ENCODE measurements at regions not wholly inside any gene's neighbourhood (a gene's known extent, or its start where the extent isn't known, plus 50 kb on each side); places are given as distances from the start of the nearest gene placed in this dataset.

GRCh38 chr18:10152475-10152874 is 238.7 kb downstream of the VAPA start:
- Mint-ChIP-seq H3K4me3 (no peak overlapping the region), H3K4me1 (no peaks in the 10 kb centered on the region), H3K36me3 (no peaks in the 10 kb centered on the region), H3K27ac (no peak overlapping the region), H3K9me3 (peaks cover 0 to 9% (median 0%) of the 10 kb centered on the region in 3 donors), H3K27me3 (no peaks in the 10 kb centered on the region)
- POLR2A ChIA-PET: no interaction called here
- ATAC-seq (replicated peaks in 1 of 4) (no peak), DNase-seq (no peak)
- CTCF ChIA-PET: no interaction called here
- no peak overlapping the region for H3K27ac ChIP-seq (ENCODE audit: low read length)
- H3K4me3 ChIP-seq (ENCODE audit: control insufficient read depth in 1 of 2, extremely low read depth in 1 of 2, low read length in 1 of 2): no peak overlapping the region
- H3K9me3 ChIP-seq: no peaks in the 10 kb centered on the region
- 71% methylated on average over 5 of the region's 7 CpGs for WGBS (ENCODE audit: insufficient coverage)
- H3K27me3 ChIP-seq (replicated peaks in 1 of 2; ENCODE audit: control insufficient read depth in 2 of 2, extremely low read depth in 1 of 2, insufficient read depth in 2 of 2, low read length in 1 of 2): peaks cover 0 to 2% of the 10 kb centered on the region in 2 experiments
- H3K4me1 ChIP-seq (ENCODE audit: control insufficient read depth in 1 of 2, extremely low read depth in 1 of 2, insufficient read depth in 2 of 2, low read length in 2 of 2): no peaks in the 10 kb centered on the region
- H3K36me3 ChIP-seq (ENCODE audit: control insufficient read depth in 2 of 2, extremely low read depth in 1 of 2, insufficient read depth in 1 of 2, low read length in 1 of 2): no peaks in the 10 kb centered on the region

- Mint-ChIP-seq H3K27me3 (no peaks in the 10 kb centered on the region), H3K4me1 (no peaks in the 10 kb centered on the region), H3K9me3 (peaks cover 0 to 9% (median 0%) of the 10 kb centered on the region in 3 donors), H3K36me3 (no peaks in the 10 kb centered on the region), H3K4me3 (no peak overlapping the region), H3K27ac (no peak overlapping the region)
- Histone ChIP-seq H3K27ac (ENCODE audit: low read length) (no peak overlapping the region), H3K36me3 (ENCODE audit: control insufficient read depth in 2 of 2, extremely low read depth in 1 of 2, insufficient read depth in 1 of 2, low read length in 1 of 2) (no peaks in the 10 kb centered on the region), H3K27me3 (replicated peaks in 1 of 2; ENCODE audit: control insufficient read depth in 2 of 2, extremely low read depth in 1 of 2, insufficient read depth in 2 of 2, low read length in 1 of 2) (peaks cover 0 to 2% of the 10 kb centered on the region in 2 experiments), H3K9me3 (no peaks in the 10 kb centered on the region), H3K4me1 (ENCODE audit: control insufficient read depth in 1 of 2, extremely low read depth in 1 of 2, insufficient read depth in 2 of 2, low read length in 2 of 2) (no peaks in the 10 kb centered on the region), H3K4me3 (ENCODE audit: control insufficient read depth in 1 of 2, extremely low read depth in 1 of 2, low read length in 1 of 2) (no peak overlapping the region)
- ChIA-PET POLR2A (no interaction called here), CTCF (no interaction called here)
- WGBS (ENCODE audit: insufficient coverage): no CpG with 5 or more reads among the region's 2 CpGs
- DNase-seq: no peak
- no peak for ATAC-seq (replicated peaks in 1 of 4)
Observed at GRCh38 chr18:10153924-10154752, 240.3 kb downstream of the VAPA start.

GRCh38 chr18:10157706-10158105 is 243.9 kb downstream of the VAPA start:
- no peak for DNase-seq
- Mint-ChIP-seq H3K9me3 (no peaks in the 10 kb centered on the region), H3K4me1 (no peaks in the 10 kb centered on the region), H3K27me3 (no peaks in the 10 kb centered on the region), H3K36me3 (no peaks in the 10 kb centered on the region), H3K27ac (no peak overlapping the region), H3K4me3 (no peak overlapping the region)
- 100% methylated on average over 2 of the region's 6 CpGs for WGBS (ENCODE audit: insufficient coverage)
- Histone ChIP-seq H3K4me3 (ENCODE audit: control insufficient read depth in 1 of 2, extremely low read depth in 1 of 2, low read length in 1 of 2) (no peak overlapping the region), H3K27me3 (replicated peaks in 1 of 2; ENCODE audit: control insufficient read depth in 2 of 2, extremely low read depth in 1 of 2, insufficient read depth in 2 of 2, low read length in 1 of 2) (peaks cover 0 to 2% of the 10 kb centered on the region in 2 experiments), H3K27ac (ENCODE audit: low read length) (no peak overlapping the region), H3K4me1 (ENCODE audit: control insufficient read depth in 1 of 2, extremely low read depth in 1 of 2, insufficient read depth in 2 of 2, low read length in 2 of 2) (no peaks in the 10 kb centered on the region), H3K36me3 (ENCODE audit: control insufficient read depth in 2 of 2, extremely low read depth in 1 of 2, insufficient read depth in 1 of 2, low read length in 1 of 2) (no peaks in the 10 kb centered on the region), H3K9me3 (no peaks in the 10 kb centered on the region)
- ChIA-PET POLR2A (no interaction called here), CTCF (no interaction called here)
- no peak for ATAC-seq (replicated peaks in 1 of 4)

- Mint-ChIP-seq H3K36me3 (no peaks in the 10 kb centered on the region), H3K4me3 (no peak overlapping the region), H3K9me3 (no peaks in the 10 kb centered on the region), H3K4me1 (no peaks in the 10 kb centered on the region), H3K27me3 (no peaks in the 10 kb centered on the region), H3K27ac (no peak overlapping the region)
- ChIA-PET POLR2A (no interaction called here), CTCF (interaction anchor here in 1 of 2 donors (0.6 kb wide), 1 partner anchor 159 kb away, joined by 5 read pairs; no protein-coding TSS in a partner anchor)
- no peak overlapping the region for H3K27ac ChIP-seq (ENCODE audit: low read length)
- ATAC-seq (replicated peaks in 1 of 4) (no peak), DNase-seq (no peak)
- H3K27me3 ChIP-seq (replicated peaks in 1 of 2; ENCODE audit: control insufficient read depth in 2 of 2, extremely low read depth in 1 of 2, insufficient read depth in 2 of 2, low read length in 1 of 2): no peaks in the 10 kb centered on the region
- no peaks in the 10 kb centered on the region for H3K36me3 ChIP-seq (ENCODE audit: control insufficient read depth in 2 of 2, extremely low read depth in 1 of 2, insufficient read depth in 1 of 2, low read length in 1 of 2)
- no peaks in the 10 kb centered on the region for H3K9me3 ChIP-seq
- H3K4me1 ChIP-seq (ENCODE audit: control insufficient read depth in 1 of 2, extremely low read depth in 1 of 2, insufficient read depth in 2 of 2, low read length in 2 of 2): no peaks in the 10 kb centered on the region
- H3K4me3 ChIP-seq (ENCODE audit: control insufficient read depth in 1 of 2, extremely low read depth in 1 of 2, low read length in 1 of 2): no peak overlapping the region
- WGBS (ENCODE audit: insufficient coverage): 70% methylated on average over 3 of the region's 10 CpGs
Observed at GRCh38 chr18:10160251-10160650, 246.4 kb downstream of the VAPA start.

GRCh38 chr18:10161315-10161714 is 247.5 kb downstream of the VAPA start:
- POLR2A ChIA-PET: no interaction called here
- CTCF ChIA-PET: no interaction called here
- H3K4me3 Mint-ChIP-seq: no peak overlapping the region
- 87% methylated on average over 12 of the region's 12 CpGs for whole genome bisulfite sequencing (ENCODE audit: insufficient coverage)
- Histone ChIP-seq H3K4me3 (ENCODE audit: control insufficient read depth in 1 of 2, extremely low read depth in 1 of 2, low read length in 1 of 2) (no peak overlapping the region), H3K36me3 (ENCODE audit: control insufficient read depth in 2 of 2, extremely low read depth in 1 of 2, insufficient read depth in 1 of 2, low read length in 1 of 2) (no peaks in the 10 kb centered on the region), H3K9me3 (no peaks in the 10 kb centered on the region), H3K4me1 (ENCODE audit: control insufficient read depth in 1 of 2, extremely low read depth in 1 of 2, insufficient read depth in 2 of 2, low read length in 2 of 2) (no peaks in the 10 kb centered on the region), H3K27ac (ENCODE audit: low read length) (no peak overlapping the region), H3K27me3 (replicated peaks in 1 of 2; ENCODE audit: control insufficient read depth in 2 of 2, extremely low read depth in 1 of 2, insufficient read depth in 2 of 2, low read length in 1 of 2) (peaks cover 0 to 2% of the 10 kb centered on the region in 2 experiments)
- H3K36me3 Mint-ChIP-seq: no peaks in the 10 kb centered on the region
- H3K27me3 Mint-ChIP-seq: no peaks in the 10 kb centered on the region
- DNase-seq (no peak), ATAC-seq (replicated peaks in 1 of 4) (no peak)
- no peaks in the 10 kb centered on the region for H3K4me1 Mint-ChIP-seq
- no peak overlapping the region for H3K27ac Mint-ChIP-seq
- H3K9me3 Mint-ChIP-seq: no peaks in the 10 kb centered on the region

GRCh38 chr18:10162340-10162739 is 248.5 kb downstream of the VAPA start:
- no peak overlapping the region for H3K4me3 ChIP-seq (ENCODE audit: control insufficient read depth in 1 of 2, extremely low read depth in 1 of 2, low read length in 1 of 2)
- 100% methylated on average over 1 of the region's 4 CpGs for WGBS (ENCODE audit: insufficient coverage)
- Mint-ChIP-seq H3K4me1 (no peaks in the 10 kb centered on the region), H3K27me3 (no peaks in the 10 kb centered on the region), H3K9me3 (no peaks in the 10 kb centered on the region), H3K4me3 (no peak overlapping the region), H3K36me3 (no peaks in the 10 kb centered on the region), H3K27ac (no peak overlapping the region)
- H3K27ac ChIP-seq (ENCODE audit: low read length): no peak overlapping the region
- ChIA-PET CTCF (no interaction called here), POLR2A (no interaction called here)
- peaks cover 0 to 3% of the 10 kb centered on the region in 2 experiments for H3K27me3 ChIP-seq (replicated peaks in 1 of 2; ENCODE audit: control insufficient read depth in 2 of 2, extremely low read depth in 1 of 2, insufficient read depth in 2 of 2, low read length in 1 of 2)
- DNase-seq (no peak), ATAC-seq (replicated peaks in 1 of 4) (no peak)
- H3K36me3 ChIP-seq (ENCODE audit: control insufficient read depth in 2 of 2, extremely low read depth in 1 of 2, insufficient read depth in 1 of 2, low read length in 1 of 2): no peaks in the 10 kb centered on the region
- H3K4me1 ChIP-seq (ENCODE audit: control insufficient read depth in 1 of 2, extremely low read depth in 1 of 2, insufficient read depth in 2 of 2, low read length in 2 of 2): no peaks in the 10 kb centered on the region
- no peaks in the 10 kb centered on the region for H3K9me3 ChIP-seq

Measured in T-cell (primary cell).